K562 (cell line): ENCODE measurements at regions not wholly inside any gene's neighbourhood (a gene's known extent, or its start where the extent isn't known, plus 50 kb on each side); places are given as distances from the start of the nearest gene placed in this dataset.

Source experiments
- ATAC-seq: fragments of 200-7000 bp; cut with Tn5 transposase; 3 replicates; pipeline ENCODE4 v1.9.1; 2020; ENCODE audit warnings: moderate library complexity
- BruUV-seq: library from RNA; stranded (reverse); fragments of 400-500 nt; replicated peaks from 2 replicates; lab custom pipeline; 2021; lab: Mats Ljungman, UMichigan
- CTCF ChIA-PET: fragments of 300-600 bp; formaldehyde crosslinking; extraction: SDS; loops from one replicate; lab custom pipeline; 2021; ENCODE audit warnings: low intra/inter-chr PET ratio; lab: Yijun Ruan, JAX
- POLR2A ChIA-PET: fragments of 300-600, 350-650 bp; sonication (Branson Sonifier 250); formaldehyde crosslinking; extraction: SDS; loops from one replicate; lab custom pipeline; 2021; ENCODE audit warnings: antibody characterized with exemption, inconsistent platforms; lab: Yijun Ruan, JAX
- DNase-seq, 4 experiments: peaks; one replicate each; pipeline versions ENCODE4 v3.0.0 to v3.0.0-alpha.2; 2011 to 2018; ENCODE audit warnings: low spot score in 3 of 4, mixed read lengths in 3 of 4; ENCODE audit errors: extremely low read depth in 1 of 4
- FAIRE-seq: peaks from 2 replicates; lab custom pipeline; 2011; peaks lifted over from hg19 to GRCh38; lab: Jason Lieb, UNC
- H2AFZ ChIP-seq: 2 replicates; pipeline ENCODE4 v1.6.0; 2011; ENCODE audit warnings: low read depth, low read length, control low read depth, inconsistent platforms
- H3K27ac ChIP-seq: fragments of 200-600 bp; 3 replicates; pipeline ENCODE4 v1.8.0; 2011; ENCODE audit warnings: low read depth, mild to moderate bottlenecking, control low read depth, inconsistent platforms, low read length, moderate library complexity, mixed read lengths; ENCODE audit errors: extremely low read depth
- H3K27me3 ChIP-seq, 2 experiments: fragments of 300-600 bp in 1 of 2; 2 replicates in 1 of 2; 3 replicates in 1 of 2; pipeline versions ENCODE4 v1.6.0 to v1.8.0; 2011; ENCODE audit warnings: inconsistent platforms in 2 of 2, low read length in 2 of 2, mild to moderate bottlenecking in 1 of 2, mixed read lengths in 1 of 2, moderate library complexity in 1 of 2; ENCODE audit not compliant: control insufficient read depth in 2 of 2, insufficient read depth in 2 of 2
- H3K36me3 ChIP-seq: fragments of 300-600 bp; 3 replicates; pipeline ENCODE4 v1.8.0; 2011; ENCODE audit warnings: mild to moderate bottlenecking, low read length, inconsistent platforms; ENCODE audit not compliant: control insufficient read depth, insufficient read depth
- H3K4me1 ChIP-seq, 2 experiments: fragments of 200-600 bp in 1 of 2; replicated peaks in 1 of 2; 2 replicates in 1 of 2; 3 replicates in 1 of 2; pipeline versions ENCODE4 v1.5.1 to v1.8.0; 2011; ENCODE audit warnings: inconsistent platforms in 2 of 2, low read length in 2 of 2, mild to moderate bottlenecking in 1 of 2, mixed read lengths in 1 of 2, moderate library complexity in 1 of 2; ENCODE audit not compliant: control insufficient read depth in 2 of 2, insufficient read depth in 2 of 2
- H3K4me2 ChIP-seq: 2 replicates; pipeline ENCODE4 v1.6.1; 2011; ENCODE audit warnings: low read length, control low read depth, inconsistent platforms, mixed read lengths; ENCODE audit not compliant: insufficient read depth
- H3K4me3 ChIP-seq: fragments of 200-600 bp; sonication (generic), shearing (Covaris generic); 2 replicates; pipeline ENCODE4 v1.5.1; 2016; ENCODE audit warnings: control low read depth, inconsistent platforms
- H3K79me2 ChIP-seq: fragments of 200-600 bp; 3 replicates; pipeline ENCODE4 v1.8.0; 2011; ENCODE audit warnings: low read length, inconsistent platforms; ENCODE audit not compliant: control insufficient read depth, insufficient read depth
- H3K9ac ChIP-seq, 2 experiments: 2 replicates each; pipeline versions ENCODE4 v1.6.0 to v1.6.1; 2011; ENCODE audit warnings: low read depth in 2 of 2, low read length in 2 of 2, control low read depth in 1 of 2, inconsistent platforms in 1 of 2, mild to moderate bottlenecking in 1 of 2, mixed read lengths in 1 of 2; ENCODE audit not compliant: insufficient read depth in 1 of 2
- H3K9me1 ChIP-seq: one replicate; pipeline ENCODE4 v1.6.0; 2011; ENCODE audit warnings: inconsistent platforms, mild to moderate bottlenecking, low read length, moderate library complexity; ENCODE audit not compliant: control insufficient read depth, insufficient read depth
- H3K9me3 ChIP-seq: replicated peaks from 2 replicates; pipeline ENCODE4 v1.5.1; 2011; ENCODE audit warnings: low read depth, low read length, inconsistent platforms; ENCODE audit not compliant: control insufficient read depth, insufficient read depth
- H4K20me1 ChIP-seq: replicated peaks from 2 replicates; pipeline ENCODE4 v1.6.1; 2011; ENCODE audit warnings: low read length, inconsistent platforms, mixed read lengths; ENCODE audit not compliant: control insufficient read depth, insufficient read depth
- ARID2 ChIP-seq: fragments of 450-650 bp; IDR thresholded peaks from 2 replicates; pipeline ENCODE4 v1.6.1; 2017; ENCODE audit warnings: antibody characterized with exemption, mild to moderate bottlenecking
- MCM2 ChIP-seq: fragments of 450-650 bp; IDR thresholded peaks from 2 replicates; pipeline ENCODE4 v1.6.1; 2017; ENCODE audit warnings: low read depth, mild to moderate bottlenecking
- REST ChIP-seq, 2 experiments: fragments of 450-650 bp; formaldehyde crosslinking in 1 of 2; IDR thresholded peaks; 2 replicates each; pipeline versions ENCODE4 v1.4.0 to v1.6.1; 2014 to 2020; ENCODE audit warnings: mild to moderate bottlenecking in 2 of 2, borderline replicate concordance in 1 of 2, low read depth in 1 of 2
- SMC3 ChIP-seq: conservative IDR thresholded peaks from 2 replicates; pipeline ENCODE4 v1.6.1; 2011; ENCODE audit warnings: low read depth, low read length, improper control_type of control experiment; ENCODE audit not compliant: insufficient read depth
- SRF ChIP-seq, 2 experiments: fragments of 250-450, 450-650 bp in 1 of 2; sonication (Bioruptor Pico) in 1 of 2; sonication (generic) in 1 of 2; formaldehyde crosslinking; IDR thresholded peaks; 2 replicates each; pipeline versions ENCODE4 v1.5.0 to v1.5.1; 2020 to 2022; ENCODE audit warnings: mild to moderate bottlenecking in 1 of 2, missing genetic modification reagents in 1 of 2
- UBTF ChIP-seq, 2 experiments: IDR thresholded peaks; 2 replicates each; pipeline ENCODE4 v1.6.1; 2012; ENCODE audit warnings: improper control_type of control experiment in 2 of 2, low read depth in 2 of 2, low read length in 2 of 2, borderline replicate concordance in 1 of 2
- ZKSCAN8 ChIP-seq: fragments of 200-800 bp; sonication (Bioruptor generic); IDR thresholded peaks from 2 replicates; pipeline ENCODE4 v1.6.1; 2016; ENCODE audit warnings: missing genetic modification characterization, missing compliant biosample characterization
- ZNF668 ChIP-seq: fragments of 250-450 bp; sonication (Bioruptor Pico); IDR thresholded peaks from 2 replicates; pipeline ENCODE4 v1.8.0; 2022; ENCODE audit warnings: mild to moderate bottlenecking, inconsistent platforms
- ZNF79 ChIP-seq: fragments of 250-450 bp; sonication (Bioruptor Pico); IDR thresholded peaks from 2 replicates; pipeline ENCODE4 v1.4.0; 2020; ENCODE audit warnings: low read depth, mild to moderate bottlenecking, moderate library complexity
- WGBS: fragments of 100-300 bp; shearing (Covaris generic); methylation state at CpG from one replicate; pipeline ENCODE4 v1.1.6; 2016; ENCODE audit warnings: low coverage, mixed read lengths; ENCODE audit not compliant: insufficient coverage; ENCODE audit errors: missing lambda C conversion rate; 5-methylcytosine and 5-hydroxymethylcytosine counted together
- in situ Hi-C: fragments of 300-500 bp; cut with MboI; formaldehyde crosslinking; loops from 4 replicates; pipeline ENCODE4 v1.15.0; 2018; ENCODE audit warnings: inconsistent platforms, mixed read lengths
- intact Hi-C: fragments of 100-400 bp; cut with micrococcal nuclease; formaldehyde crosslinking; loops from 2 replicates; pipeline ENCODE4 v1.14.2; 2022

GRCh38 chr18:45212181-45213039 lies 402.9 kb upstream of the SLC14A2 start:
- no peaks in the 10 kb centered on the region; the same call in 1 of the 2 replicates for H4K20me1 ChIP-seq
- in situ Hi-C loops = no loop called here
- H3K27ac ChIP-seq = no peak overlapping the region
- DNase-seq (peak; percentile 41 to 68 (median 44)), ATAC-seq (peak; percentile 97), FAIRE-seq (peak; percentile 86)
- H3K9ac ChIP-seq = no peak overlapping the region
- no peaks in the 10 kb centered on the region for H3K79me2 ChIP-seq
- H3K4me2 ChIP-seq = no peak overlapping the region
- H3K9me1 ChIP-seq = no peaks in the 10 kb centered on the region
- WGBS = 28% methylated on average over 13 of the region's 13 CpGs
- no peak overlapping the region for H2AFZ ChIP-seq
- intact Hi-C loops = loop anchor here (5.0 to 10.0 kb wide), 2 partner anchors 315 to 1588 kb away; no protein-coding TSS in a partner anchor
- no peaks in the 10 kb centered on the region for H3K4me1 ChIP-seq
- no peaks in the 10 kb centered on the region for H3K27me3 ChIP-seq
- H3K4me3 ChIP-seq = no peak overlapping the region
- ChIA-PET CTCF (interaction anchor here (0.6 to 1.0 kb wide), 2 partner anchors 407 to 533 kb away, joined by 3 to 4 read pairs; no protein-coding TSS in a partner anchor), POLR2A (interaction anchor here (0.7 to 0.9 kb wide), 2 partner anchors 21 to 42 kb away, joined by 3 read pairs; no protein-coding TSS in a partner anchor)
- no peaks in the 10 kb centered on the region for H3K9me3 ChIP-seq
- no peaks in the 10 kb centered on the region for H3K36me3 ChIP-seq
- no TSS peak for BruUV-seq
- TF ChIP-seq UBTF (IDR thresholded peaks at IDR 0.05; ENCODE audit: borderline replicate concordance in 1 of 2, low read depth in 2 of 2, low read length in 2 of 2) (no peak), REST (IDR thresholded peaks at IDR 0.05; ENCODE audit: borderline replicate concordance) (peak; percentile 67), REST (CRISPR knock-in tag; IDR thresholded peaks at IDR 0.05; ENCODE audit: low read depth) (no peak), ZNF668 (CRISPR knock-in tag) (no peak), ZNF79 (no peak), SMC3 (peak; percentile 77; the same call in 1 of the 2 replicates), ARID2 (peak; percentile 35; the same call in 1 of the 2 replicates), SRF (CRISPR knock-in tag; IDR thresholded peaks at IDR 0.05) (no peak), MCM2 (no peak), ZKSCAN8 (CRISPR knock-in tag) (no peak)
